ENCODE measurements at regions not wholly inside any gene's neighbourhood (a gene's known extent, or its start where the extent isn't known, plus 50 kb on each side); places are given as distances from the start of the nearest gene placed in this dataset.

DNA sequence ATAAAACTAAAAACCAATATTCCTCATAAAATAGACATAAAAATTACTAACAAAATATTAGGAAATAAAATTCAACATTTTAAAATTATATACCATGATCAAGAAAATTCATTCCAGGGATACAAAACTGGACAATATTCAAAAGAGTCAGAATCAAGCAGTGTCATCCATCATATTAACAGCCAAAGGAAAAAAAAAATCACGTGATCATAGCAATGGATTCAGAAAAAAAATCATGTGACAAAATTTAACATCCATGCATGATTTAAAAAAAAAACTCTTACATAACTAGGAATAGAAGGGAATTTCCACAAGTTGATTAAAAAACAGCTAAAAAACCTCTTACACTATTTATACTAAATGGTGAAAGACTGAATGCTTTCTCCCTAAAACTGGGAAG, 95.3 kb upstream of the USP47 start:
- DNase-seq (ENCODE audit: low spot score): no peak
- no peak for TF ChIP-seq CTCF (IDR thresholded peaks at IDR 0.05)
- no peak for ATAC-seq (ENCODE audit: low FRiP score)

GRCh38 chr11:11743216-11743615, 98.6 kb upstream of the USP47 start:
- ATAC-seq (ENCODE audit: low FRiP score) (no peak), DNase-seq (ENCODE audit: low spot score) (no peak)
- TF ChIP-seq CTCF (IDR thresholded peaks at IDR 0.05): no peak

- ATAC-seq (ENCODE audit: low FRiP score) (no peak), DNase-seq (ENCODE audit: low spot score) (no peak)
- TF ChIP-seq CTCF (IDR thresholded peaks at IDR 0.05): no peak
These were observed 99.3 kb upstream of the USP47 start for GRCh38 chr11:11742486-11742885.

- TF ChIP-seq CTCF (IDR thresholded peaks at IDR 0.05): no peak
- ATAC-seq (ENCODE audit: low FRiP score) (no peak), DNase-seq (ENCODE audit: low spot score) (no peak)
These were observed 100.9 kb upstream of the USP47 start for GRCh38 chr11:11740836-11741235.

- no peak for TF ChIP-seq CTCF (IDR thresholded peaks at IDR 0.05)
- ATAC-seq (ENCODE audit: low FRiP score): no peak
- DNase-seq (ENCODE audit: low spot score): no peak
These were observed 101.6 kb upstream of the USP47 start for GRCh38 chr11:11740073-11740702.

DNA sequence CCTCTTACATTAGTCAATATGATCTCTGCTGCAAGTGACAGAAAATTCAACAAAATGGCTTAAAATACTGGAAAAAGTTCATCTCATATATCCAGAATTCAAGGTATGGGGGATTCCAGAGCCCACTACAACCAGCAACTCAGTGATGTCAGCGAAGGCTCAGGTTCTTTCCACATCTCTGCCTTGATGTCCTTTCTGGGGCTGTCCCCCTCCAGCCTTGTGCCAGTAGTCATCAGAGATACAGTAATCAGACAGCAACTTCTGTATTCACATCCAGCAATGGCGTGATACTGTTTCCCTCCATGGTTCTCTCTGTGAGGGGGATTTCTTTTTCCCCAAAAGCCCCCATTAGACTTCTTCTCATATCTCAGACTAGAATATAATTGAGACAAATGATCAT, 103.4 kb upstream of the USP47 start:
- ATAC-seq (ENCODE audit: low FRiP score) (no peak), DNase-seq (ENCODE audit: low spot score) (no peak)
- TF ChIP-seq CTCF (IDR thresholded peaks at IDR 0.05): no peak

DNA sequence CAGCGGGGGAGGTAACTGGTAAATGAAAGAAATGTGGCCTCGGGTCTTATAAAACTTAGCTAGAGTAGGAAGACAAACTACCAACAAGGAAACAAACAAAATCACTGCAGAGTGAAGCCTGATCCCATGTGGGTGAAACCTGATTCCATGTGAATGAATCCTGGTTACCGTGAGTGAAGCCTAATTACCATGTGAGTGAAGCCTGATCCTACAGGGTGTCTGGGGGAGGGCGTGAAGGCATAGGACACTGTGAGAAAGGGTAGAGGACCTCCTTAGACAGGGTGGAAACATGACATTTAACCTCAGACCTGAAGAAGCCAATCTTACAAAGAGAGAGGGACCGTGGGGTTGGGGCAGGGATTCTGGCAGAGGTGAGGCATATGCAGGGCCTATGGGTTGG, 106.2 kb upstream of the USP47 start:
- ATAC-seq (ENCODE audit: low FRiP score) (no peak), DNase-seq (ENCODE audit: low spot score) (no peak)
- TF ChIP-seq CTCF (IDR thresholded peaks at IDR 0.05): no peak
